Cardiac fibroblast (primary cell): ENCODE measurements at regions not wholly inside any gene's neighbourhood (a gene's known extent, or its start where the extent isn't known, plus 50 kb on each side); places are given as distances from the start of the nearest gene placed in this dataset.

Experiments
- DNase-seq, 2 donors: peaks; one replicate each; pipeline versions ENCODE4 v3.0.0 to v3.0.0-alpha.2; 2010; ENCODE audit warnings: low read depth in 2 of 2
- H3K4me3 ChIP-seq, 2 donors: replicated peaks in 1 of 2; 1 replicate in 1 of 2; 2 replicates in 1 of 2; pipeline ENCODE4 v1.5.1; 2011; ENCODE audit warnings: low read depth in 2 of 2, low read length in 2 of 2, mild to moderate bottlenecking in 2 of 2, moderate library complexity in 1 of 2
- CTCF ChIP-seq: IDR thresholded peaks from one replicate; pipeline ENCODE4 v1.5.1; 2011; ENCODE audit warnings: low read depth, mild to moderate bottlenecking, low read length, inconsistent platforms

DNA sequence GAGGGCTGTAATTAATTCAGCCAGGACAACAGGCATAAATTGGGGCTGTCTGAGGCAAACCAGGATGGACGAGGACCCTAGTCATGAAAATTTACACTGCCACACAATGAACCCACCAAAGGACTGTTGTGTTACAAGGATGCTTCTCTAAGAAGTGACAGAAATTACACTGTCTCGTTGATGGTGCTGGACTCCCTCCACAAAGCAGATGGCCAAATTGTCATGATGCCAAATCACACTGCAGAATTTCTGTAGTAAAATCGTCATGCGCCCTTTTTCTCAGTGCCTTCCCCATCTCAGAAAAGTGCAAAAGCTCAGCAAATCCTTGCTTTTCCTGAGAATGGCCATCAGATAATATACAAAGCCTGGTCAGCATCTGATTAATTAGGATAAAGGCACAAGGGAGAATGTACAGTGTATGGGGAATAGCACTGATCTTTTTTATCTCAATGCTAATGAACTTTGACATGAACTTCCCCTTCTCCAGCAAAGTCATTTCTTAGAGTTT is 545.8 kb downstream of the CSNK1G3 start:
- no peak for TF ChIP-seq CTCF
- no peak for DNase-seq
- no peak overlapping the region for H3K4me3 ChIP-seq

DNA sequence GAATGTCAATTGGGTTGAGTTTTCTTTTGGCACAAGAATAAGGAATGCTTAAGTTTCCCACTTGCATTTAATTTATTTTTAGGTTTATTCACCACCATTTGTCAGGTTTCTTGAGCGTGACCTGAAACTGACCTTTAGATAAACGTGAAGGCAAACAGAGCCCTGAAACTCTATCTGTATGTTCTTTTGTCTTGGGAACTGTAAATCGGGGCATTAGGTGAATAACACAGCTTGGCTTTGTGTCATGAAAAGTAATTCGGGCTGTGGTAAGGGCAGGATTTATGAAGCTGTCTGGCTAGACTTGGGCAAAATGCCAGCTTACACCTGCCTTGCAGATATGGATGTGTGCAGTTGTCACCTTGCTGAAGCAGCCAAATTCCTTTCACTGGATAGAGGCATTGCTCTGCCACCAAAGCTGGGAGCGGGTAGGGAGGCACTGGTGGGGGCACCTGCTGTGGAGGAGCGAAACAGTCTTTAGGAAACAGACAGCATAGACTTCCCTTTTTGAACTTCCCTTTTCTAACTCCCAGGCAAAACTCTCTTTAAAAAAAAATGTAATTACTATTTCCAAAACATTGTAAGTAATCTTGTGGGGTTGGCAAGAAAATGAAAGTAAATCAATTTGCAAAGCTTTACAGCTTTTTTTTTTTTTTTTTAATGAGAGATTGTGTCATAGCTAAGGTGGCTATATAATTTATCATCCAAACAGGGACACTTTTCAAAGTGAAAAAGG is 545.2 kb downstream of the CSNK1G3 start:
- no peak for TF ChIP-seq CTCF
- peak in 1 of 2 donors; percentile 37 for DNase-seq
- no peak overlapping the region for H3K4me3 ChIP-seq

DNA sequence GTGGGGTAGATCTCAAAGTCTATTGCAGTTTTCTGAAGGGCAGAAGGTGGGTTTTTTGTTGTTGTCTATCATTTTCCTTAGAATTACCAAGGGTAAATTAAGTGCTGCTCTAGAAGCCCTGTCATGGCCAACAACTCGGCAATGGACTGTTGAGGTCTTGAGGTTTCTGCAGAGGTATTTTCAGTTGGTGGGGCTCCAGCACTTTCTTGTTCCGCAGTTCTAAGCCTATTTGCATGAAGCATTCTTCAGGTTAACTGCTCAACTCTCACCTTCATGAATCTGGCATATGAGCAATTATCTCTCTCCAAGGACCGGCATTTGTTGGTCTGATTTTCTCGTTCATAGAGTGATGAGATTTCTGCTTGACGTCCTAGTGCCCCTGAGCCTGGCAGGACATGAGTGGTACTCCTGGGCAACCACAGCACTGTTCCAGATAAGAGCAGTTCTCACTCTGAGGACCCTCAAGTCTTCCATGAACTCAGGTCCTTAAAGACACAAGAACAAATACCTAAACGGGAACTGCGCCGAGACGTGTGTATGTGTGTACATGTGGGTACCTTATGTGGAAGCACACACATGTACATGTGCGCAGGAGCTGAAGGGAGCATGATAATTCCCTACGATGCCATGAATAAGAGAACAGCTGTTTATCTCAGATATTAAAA is 544.5 kb downstream of the CSNK1G3 start:
- TF ChIP-seq CTCF = no peak
- no peak overlapping the region for H3K4me3 ChIP-seq
- DNase-seq = no peak

GRCh38 chr5:124055751-124056150 is 543.8 kb downstream of the CSNK1G3 start:
- H3K4me3 ChIP-seq = no peak overlapping the region
- DNase-seq = no peak
- no peak for TF ChIP-seq CTCF

DNA sequence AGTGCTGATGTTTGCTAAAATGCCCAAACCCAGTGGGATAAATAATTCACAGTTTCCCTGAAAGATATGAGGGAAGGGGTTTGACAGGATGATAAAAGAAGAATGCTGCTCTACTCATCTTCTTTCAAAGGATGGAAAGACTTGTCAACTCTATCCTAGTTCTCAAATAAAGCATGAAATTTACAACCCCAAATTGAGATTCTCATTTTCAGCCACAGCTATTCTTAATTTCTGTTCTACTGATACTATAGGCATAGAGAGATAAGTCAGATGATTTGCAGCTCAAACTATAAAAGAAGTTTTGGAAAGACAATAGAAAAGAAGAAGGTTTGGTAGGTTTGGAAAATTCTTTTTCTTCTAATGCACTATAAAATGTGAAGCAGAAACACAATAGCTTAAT is 542.6 kb downstream of the CSNK1G3 start:
- H3K4me3 ChIP-seq = no peak overlapping the region

GRCh38 chr5:124053340-124053739 is 541.4 kb downstream of the CSNK1G3 start:
- DNase-seq = peak in 1 of 2 donors; percentile 11
- no peak overlapping the region for H3K4me3 ChIP-seq
- no peak for TF ChIP-seq CTCF

More for the DNA sequence above, 542.6 kb downstream of the CSNK1G3 start:
- TF ChIP-seq CTCF = no peak
- no peak for DNase-seq
